GM13977 (cell line): ENCODE measurements at regions not wholly inside any gene's neighbourhood (a gene's known extent, or its start where the extent isn't known, plus 50 kb on each side); places are given as distances from the start of the nearest gene placed in this dataset.

Experiments
- DNase-seq: peaks from one replicate; pipeline ENCODE4 v3.0.0; 2012; ENCODE audit warnings: low spot score
- in situ Hi-C: fragments of 300-500 bp; cut with MboI; formaldehyde crosslinking; loops from one replicate; pipeline ENCODE4 v1.12.0; 2022; ENCODE audit warnings: low sequenced_read_pairs, low pct_unique_long_range_greater_than_20kb, mixed read lengths, inconsistent platforms; ENCODE audit not compliant: unreplicated experiment
- TF ChIP-seq, protein P1 (sequence below): IDR thresholded peaks from 2 replicates; pipeline ENCODE4 v1.5.1; 2012; ENCODE audit warnings: mild to moderate bottlenecking, control low read depth; ENCODE audit not compliant: insufficient read depth; ENCODE audit errors: extremely low read depth, missing control alignments

DNA sequence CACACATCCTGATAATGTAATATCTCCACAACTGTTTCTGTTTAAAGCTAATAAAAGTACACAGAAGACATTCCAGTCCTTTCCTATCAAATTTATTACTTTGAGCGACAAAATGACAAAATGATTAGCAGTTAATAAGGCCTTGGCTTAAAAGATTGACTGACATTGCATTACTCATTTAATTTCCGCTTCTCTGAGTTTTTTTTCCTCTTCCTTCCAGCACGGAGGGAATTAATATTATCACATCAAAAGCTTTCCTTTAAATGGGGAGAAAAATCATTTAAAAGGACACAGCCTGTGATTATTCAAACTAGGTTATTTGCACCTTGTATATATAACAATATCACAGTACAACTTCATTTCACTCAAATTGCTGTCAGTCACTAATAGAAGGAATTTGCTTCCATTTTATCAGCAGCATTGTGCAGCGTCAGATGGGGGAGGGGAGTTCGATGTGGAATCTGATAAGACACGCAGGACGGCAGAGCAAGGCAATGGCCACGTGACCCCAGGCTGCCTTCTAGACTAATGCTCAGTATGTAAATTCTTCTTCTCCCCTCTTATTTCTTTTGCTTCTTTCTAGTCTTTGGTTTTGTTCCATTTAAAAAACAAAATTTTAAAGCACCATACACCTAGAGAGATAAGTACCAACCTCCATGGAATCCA lies 400.5 kb downstream of the IRX1 start:
- DNase-seq: no peak
- TF ChIP-seq, protein P1, sequence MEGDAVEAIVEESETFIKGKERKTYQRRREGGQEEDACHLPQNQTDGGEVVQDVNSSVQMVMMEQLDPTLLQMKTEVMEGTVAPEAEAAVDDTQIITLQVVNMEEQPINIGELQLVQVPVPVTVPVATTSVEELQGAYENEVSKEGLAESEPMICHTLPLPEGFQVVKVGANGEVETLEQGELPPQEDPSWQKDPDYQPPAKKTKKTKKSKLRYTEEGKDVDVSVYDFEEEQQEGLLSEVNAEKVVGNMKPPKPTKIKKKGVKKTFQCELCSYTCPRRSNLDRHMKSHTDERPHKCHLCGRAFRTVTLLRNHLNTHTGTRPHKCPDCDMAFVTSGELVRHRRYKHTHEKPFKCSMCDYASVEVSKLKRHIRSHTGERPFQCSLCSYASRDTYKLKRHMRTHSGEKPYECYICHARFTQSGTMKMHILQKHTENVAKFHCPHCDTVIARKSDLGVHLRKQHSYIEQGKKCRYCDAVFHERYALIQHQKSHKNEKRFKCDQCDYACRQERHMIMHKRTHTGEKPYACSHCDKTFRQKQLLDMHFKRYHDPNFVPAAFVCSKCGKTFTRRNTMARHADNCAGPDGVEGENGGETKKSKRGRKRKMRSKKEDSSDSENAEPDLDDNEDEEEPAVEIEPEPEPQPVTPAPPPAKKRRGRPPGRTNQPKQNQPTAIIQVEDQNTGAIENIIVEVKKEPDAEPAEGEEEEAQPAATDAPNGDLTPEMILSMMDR: no peak
- in situ Hi-C loops: no loop called here

DNA sequence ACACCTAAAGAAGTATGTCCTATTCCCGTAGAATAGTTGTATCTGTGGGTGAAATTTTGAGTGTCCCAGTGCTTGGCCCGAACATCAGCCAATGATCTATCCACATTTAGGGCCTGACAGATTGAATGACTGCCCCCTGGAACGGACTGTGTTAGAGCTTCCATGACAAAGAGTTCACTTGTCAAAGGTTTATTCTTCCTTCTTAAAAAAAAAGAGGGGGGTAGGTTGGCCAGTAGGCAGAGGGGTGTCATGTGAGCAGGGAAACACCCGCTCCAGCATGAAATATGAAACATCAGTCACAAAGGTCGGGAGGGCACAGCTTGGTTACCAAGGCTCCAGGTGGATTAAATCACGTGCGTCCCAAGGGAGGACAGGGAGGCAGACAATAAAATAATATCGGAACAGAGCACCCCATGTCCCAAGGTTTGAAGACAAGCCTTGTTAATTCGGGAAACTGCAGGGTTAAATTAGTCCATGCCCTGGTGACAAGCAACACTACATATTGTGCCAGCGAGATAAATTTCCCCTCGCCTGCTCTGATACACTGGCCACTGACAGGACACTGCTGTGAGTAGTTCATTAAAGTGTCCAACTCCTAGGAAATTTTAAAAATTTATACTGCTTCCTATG lies 401.2 kb downstream of the IRX1 start:
- no peak for DNase-seq
- in situ Hi-C loops: no loop called here
- TF ChIP-seq, protein P1: no peak

DNA sequence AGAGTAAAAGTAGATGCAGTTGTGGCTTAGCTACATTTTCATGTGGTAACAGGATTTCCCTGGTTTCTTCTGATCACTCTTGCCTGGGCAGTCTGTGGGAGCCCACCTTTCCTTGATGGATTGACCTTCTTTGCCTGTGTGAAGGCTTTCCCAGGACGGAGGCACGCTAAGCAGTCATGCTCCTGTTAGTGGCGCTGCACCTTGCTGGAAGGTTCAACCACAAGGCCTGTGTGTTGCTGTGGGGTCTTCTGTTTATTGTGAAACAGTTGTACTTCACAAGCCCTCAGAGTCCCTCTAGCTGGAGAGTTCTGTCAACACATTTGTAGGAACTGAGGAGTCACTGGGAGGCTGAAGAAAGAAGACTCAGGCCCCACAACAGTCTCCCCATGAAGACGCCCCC lies 402.0 kb downstream of the IRX1 start:
- in situ Hi-C loops: no loop called here
- DNase-seq: no peak
- TF ChIP-seq, protein P1: no peak

DNA sequence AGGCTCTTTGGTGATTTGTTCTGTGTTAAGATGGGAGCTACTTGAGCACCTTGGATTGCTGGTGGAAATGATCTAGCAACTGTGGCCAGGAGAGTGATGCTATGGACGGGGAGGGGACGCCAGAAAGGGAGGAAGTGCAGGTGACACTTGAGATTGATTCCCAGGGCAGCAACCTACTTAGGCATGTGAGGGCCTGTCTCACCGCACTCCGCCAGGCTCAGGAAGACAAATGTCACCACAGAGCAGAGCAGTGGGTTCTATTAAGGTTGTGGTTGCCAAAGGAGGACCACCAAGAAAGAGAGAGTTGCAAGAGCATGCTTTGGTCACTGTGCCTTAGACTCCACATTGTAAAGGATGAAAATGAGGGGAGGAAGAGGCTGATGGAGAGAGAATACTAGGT lies 404.3 kb downstream of the IRX1 start:
- no peak for DNase-seq
- in situ Hi-C loops: no loop called here
- TF ChIP-seq, protein P1: no peak

DNA sequence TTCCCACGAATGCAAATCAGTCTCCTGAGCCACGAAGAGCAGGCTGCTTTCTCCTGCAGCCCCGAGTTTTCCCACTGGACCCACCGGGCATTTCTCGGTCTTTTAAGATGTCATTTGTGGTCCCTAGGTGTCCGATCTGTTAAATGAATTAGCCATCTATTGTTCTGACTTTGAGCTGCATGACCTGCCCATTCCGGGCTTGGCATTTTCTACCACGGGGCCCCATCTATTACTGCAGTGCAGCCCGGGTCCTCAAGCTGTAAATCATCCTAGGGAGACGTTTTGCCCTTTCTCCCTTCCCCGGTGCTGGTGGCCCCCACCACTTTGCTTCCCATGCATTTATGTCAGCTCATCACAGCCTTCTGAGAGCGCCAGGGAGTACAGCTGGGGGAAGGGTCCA lies 405.4 kb downstream of the IRX1 start:
- in situ Hi-C loops: no loop called here
- no peak for DNase-seq

DNA sequence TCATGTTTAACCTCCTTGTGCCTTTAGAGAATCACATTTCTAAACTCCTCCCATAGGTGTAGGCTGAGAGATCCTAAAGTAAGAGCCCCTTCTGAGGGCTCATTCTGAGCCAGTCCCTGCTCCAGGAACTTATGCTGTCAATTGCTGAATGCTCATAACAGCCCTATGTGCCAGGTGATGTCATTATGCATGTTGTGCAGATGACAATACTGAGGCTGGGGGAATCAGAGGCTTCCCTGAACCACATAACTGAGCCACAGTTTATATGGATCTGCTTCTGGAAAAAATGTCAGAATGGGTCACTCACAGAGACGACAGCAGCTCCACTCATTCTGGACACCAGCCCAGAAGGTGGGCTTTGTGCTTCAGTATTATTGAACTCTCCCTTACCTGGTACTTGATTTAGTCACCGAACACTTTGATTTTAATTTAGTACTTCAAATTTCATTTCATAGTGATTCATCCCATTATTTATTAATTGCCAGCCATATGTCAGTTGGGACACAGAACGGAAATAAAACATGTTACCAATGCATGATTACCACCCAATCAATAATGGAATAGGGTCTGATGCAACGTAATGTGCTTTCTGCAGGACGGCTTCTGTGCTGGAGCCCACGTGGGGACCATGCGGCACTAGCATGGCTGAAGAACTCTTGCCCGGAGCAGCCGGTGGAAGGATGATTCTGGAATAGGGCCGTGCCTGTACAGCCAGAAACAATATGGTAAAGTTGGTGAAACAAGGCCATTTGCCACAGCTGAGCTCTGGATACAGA lies 406.3 kb downstream of the IRX1 start:
- TF ChIP-seq, protein P1: no peak
- DNase-seq: no peak
- in situ Hi-C loops: no loop called here

More for the DNA sequence above, 405.4 kb downstream of the IRX1 start:
- TF ChIP-seq, protein P1: no peak
